Stimulated activated CD8-positive, alpha-beta memory T cell treated with anti-CD3 and anti-CD28 coated beads, Interleukin-12 subunit alpha, Interleukin-12 subunit beta, amount 100 ng/mL, for 24 hours (primary cell): ENCODE measurements at regions not wholly inside any gene's neighbourhood (a gene's known extent, or its start where the extent isn't known, plus 50 kb on each side); places are given as distances from the start of the nearest gene placed in this dataset.
"Not testable (repeated sequence)": the region's sequence is repeated elsewhere in the genome, so short reads cannot be mapped to it uniquely, and the experiment has no call there.

Experiments used
- DNase-seq: peaks from one replicate; pipeline ENCODE4 v3.0.0-alpha.2; 2020; ENCODE audit errors: extremely low read depth

DNA sequence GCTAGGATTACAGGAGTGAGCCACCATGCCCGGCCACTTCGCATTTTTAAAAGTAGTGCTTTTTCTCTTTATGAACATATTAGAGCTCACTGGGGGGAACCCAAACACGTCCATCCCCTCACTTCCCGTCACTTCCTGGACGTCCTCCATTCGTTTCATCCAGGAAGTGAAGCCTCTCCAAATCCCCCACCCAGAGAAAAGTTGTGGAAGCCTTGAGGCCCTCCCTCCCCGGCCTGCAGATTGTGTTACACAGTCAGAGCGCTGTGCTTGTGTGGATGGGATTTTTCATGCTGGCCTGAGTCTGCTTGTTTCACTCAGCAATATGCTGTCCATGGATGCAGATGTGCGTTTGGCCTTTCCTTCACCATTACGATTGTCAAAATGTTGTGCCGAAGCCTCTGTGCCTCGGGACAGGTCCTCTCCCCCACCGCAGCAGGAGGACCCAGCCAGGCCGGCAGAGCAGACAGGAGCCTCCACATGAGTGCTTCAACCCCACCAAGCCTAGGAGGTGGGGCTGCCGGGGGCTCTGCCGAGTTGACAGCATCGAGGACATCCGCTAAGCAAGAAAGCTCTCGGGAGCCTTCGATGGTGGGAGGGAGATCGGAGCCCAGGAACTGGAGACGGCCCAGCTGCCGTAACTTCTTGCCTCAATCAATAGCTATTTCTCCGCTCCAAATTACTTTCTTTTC, 121.6 kb upstream of the PPP1R26 start:
- DNase-seq: no peak

DNA sequence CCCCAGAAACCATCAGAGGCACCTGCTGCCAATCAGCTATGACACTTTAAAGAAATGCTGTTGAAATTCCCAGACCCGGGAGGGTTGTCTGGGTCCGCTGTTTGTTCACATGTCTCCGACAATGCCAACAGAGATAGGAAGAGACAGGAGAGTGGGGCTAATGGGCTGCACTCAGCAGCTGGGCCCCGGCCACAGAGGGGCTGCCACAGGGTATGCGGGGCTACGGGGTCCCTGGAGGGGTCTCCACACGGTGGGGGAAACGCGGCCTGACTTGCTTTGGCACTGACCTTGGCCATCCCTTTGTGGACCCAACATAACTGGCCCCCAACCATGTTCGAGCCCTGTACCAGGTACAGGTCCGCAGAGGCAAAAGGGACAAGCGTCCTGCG, 121.0 kb upstream of the PPP1R26 start:
- no peak for DNase-seq

DNA sequence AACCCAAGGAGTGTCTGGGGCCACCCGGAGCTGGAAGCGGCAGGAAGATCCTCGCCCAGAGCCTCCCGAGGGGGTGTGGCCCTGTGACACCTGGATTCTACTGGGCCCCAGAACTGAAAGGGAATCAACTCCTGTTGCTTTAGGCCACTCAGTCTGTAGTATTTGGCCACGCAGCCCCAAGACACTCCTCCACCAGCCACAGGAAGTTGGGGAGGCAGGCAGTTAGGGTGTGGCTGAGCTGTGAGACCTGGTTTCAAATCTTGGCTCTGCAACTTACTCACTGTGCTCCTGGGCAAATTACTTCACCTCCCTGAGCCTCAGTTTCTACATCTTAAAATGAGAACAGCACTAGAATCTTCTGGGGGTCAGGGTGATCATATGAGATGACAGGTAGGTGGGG, 119.8 kb upstream of the PPP1R26 start:
- DNase-seq: no peak

DNA sequence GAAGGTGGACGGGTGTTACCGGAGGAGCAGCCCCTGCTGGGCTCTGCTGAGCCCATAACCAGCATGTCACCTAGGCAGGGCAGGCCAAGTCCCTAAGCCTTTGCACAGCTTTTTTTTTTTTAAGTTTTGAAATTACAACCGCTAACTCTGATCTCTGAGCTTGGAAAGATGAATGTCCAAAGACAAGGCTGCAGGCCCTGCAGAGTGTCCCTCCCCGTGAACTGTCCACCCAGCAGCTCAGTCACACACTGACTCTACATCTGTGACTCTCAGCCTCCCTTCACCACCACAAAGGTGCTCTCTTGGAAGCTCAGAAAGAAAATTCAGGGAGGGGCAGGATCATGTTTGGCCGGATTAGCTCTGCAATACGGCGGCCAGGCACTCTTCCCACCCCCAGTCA, 119.0 kb upstream of the PPP1R26 start:
- no peak for DNase-seq

DNA sequence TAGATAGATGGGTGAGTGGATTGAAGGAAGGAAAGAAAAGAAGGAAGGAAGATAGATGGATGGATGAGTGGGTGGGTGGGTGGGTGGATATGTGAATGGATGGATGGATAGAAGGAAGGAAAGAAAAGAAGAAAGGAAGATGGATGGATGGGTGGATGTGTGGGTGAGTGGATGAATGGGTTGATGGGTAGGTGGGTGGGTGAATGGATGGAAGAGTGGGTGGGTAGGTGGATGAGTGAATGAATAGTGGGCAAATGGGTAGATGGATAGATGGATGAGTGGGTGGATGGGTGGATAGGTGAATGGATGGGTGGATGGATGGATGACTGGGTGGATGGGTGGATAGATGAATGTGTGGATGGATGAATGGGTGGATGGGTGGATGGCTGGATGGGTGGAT, 117.9 kb upstream of the PPP1R26 start:
- not testable (repeated sequence) for DNase-seq

DNA sequence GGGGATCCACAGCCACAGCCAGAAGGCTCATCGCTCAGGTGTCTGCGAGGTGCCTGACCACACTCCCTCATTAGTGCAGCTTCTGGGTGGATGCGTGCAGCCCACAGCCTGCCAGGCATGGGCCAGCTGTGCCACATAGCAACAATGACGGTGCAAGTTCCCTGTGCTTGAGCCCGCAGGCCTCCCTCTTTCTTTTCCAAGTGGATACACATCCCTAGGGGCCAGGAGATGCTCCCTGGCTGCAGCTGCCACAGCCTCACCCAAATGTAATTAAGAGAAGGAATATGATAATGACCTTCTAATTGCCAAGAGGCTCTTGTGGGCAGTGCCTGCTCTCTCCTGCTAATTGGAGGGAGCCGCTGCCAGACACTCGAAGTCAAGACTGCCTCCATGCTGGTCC, 116.0 kb upstream of the PPP1R26 start:
- no peak for DNase-seq

DNA sequence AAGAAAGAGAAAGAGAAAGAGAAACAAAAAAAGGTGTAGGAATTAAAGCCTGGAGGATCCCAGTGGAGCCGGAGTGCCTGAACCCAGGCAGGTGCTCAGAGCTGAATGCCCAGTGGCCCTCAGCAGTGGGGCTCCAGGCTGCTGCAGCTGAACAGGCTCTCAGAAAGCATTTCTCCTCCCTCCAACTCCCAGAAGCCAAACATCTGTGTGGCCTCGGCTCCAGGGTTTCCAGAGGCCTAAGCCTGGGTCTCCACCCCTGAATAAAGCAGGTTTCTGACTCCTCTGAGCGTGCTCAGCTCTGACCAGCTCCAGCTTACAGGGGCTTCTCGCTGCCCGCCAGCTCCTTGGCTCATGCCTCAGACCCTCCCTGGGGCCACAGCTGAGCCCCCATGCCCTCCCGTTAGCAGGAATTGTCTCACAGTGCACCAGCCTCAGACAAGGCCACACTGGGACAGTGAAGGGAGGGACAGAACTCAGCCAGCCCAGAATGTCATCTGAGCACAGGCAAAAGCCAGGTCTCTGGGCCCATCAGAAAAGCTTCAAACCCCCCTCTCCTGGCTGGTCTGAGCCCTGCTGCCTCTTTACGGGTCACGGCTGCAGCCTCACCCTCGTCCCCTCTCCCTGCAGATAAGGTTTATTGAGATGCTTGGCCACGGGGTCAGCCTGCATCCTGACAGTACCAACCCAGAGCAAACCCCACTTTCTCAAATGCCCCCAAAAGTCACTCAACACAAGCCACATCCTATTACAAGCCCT, 114.4 kb upstream of the PPP1R26 start:
- no peak for DNase-seq

DNA sequence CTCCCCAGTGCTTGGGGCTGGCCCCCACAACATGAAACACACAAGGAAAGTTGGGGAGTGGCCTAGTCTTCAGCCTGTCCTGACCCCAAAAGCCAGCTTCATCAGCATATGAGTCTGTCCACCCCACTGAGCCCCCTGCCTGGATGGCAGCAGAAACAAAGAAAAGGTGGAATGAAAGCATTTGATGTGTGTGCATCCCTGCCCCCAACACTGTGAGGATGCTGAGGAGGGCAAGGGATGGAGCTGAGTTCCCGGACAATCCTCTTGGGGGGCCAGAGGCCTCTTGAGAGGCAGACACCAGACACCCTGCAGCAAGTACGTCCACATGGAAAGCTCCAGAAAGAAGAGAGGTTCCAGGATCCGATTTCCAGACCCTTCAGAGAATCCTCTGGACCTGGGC, 113.5 kb upstream of the PPP1R26 start:
- no peak for DNase-seq

DNA sequence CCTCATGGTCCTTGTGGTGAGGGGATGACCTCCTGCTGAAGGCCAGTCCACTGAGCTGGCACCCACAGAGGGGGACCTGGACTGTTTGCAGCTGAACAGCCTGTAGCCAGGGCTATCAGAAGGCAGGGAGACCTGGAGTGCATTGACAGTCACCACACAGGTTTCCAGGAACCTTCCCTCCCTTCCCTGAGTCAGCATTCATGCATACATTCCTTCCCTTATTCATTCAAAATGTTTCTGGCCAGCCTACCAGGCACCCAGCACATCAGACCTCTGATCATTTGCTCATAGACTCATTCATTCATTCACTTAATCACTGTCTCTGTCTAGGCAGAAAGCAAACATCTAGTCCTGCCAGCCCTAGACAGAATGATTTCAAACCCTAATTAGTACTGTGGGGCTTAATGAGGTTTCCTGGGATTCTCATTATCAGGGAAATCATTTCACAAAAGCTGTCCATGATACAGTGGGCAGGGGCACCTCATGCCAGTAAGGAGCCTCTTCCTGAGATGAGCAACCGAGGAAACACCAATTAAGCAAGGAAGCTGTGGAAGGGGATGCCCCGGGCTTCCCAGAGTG, 110.1 kb upstream of the PPP1R26 start:
- DNase-seq: no peak

DNA sequence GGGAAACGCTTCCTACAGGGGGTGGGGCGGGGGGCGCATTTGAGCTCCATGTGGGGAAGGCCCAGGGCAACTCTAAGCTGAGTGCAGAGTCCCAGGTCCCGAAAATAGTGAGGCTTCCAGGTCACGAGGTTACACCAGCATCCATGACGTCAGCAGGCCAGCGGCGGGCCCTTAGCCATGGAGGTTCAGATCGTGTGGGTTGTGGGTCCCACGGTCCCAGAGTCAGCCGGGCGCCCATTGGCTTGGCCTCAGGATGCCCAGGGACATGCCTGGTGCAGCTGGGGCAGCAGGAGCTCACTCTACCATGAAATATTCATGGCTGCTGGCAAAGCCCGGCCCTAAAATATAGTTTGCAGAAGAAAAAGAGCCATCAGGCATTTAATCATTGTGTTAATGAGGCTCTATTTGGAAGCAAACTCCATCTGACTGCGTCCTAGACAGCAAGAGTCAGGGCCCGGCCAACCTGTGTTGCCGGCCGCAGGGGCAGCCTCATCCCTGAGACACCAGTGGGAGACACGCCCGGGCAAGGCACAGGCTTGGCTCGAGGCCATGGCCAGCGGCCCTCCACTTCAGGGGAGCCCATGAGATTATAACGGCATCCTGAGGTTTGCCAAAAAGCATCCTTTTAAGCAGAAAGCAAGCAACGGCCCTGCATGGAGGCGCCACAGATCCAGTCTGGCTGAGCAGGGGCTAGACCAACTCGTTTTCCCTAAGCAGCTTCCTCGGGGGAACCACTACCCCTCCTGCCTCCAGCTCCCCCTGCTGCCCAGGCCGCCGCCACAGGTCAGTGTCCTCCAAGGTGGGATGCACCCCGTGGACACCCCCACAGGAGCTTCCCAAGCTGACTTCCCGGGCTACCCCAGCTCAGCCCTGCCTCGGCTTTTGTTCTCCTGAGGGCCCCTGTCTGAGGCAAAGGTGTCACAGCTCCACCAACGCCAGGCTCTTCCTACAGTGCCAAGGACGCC, 108.9 kb upstream of the PPP1R26 start:
- DNase-seq: no peak

DNA sequence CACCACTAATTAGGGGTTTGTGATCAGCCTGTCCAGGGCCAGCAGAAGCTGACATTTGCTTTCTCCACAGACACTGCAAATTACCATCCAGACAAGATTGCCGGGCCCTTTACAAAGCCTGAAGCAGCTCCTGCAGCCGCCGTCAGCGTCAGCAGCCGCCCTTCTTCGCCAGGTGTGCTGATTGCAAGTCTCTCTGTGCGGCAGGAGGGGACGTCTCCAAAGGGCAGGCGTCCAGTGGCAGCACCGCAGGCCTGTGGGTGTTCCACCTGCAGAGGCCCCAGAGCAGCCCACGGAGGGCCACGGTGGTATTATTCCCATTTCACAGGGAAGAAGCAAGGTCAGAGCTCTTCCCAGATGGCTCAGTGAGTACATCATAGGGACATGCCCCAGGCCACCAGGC, 108.0 kb upstream of the PPP1R26 start:
- no peak for DNase-seq

DNA sequence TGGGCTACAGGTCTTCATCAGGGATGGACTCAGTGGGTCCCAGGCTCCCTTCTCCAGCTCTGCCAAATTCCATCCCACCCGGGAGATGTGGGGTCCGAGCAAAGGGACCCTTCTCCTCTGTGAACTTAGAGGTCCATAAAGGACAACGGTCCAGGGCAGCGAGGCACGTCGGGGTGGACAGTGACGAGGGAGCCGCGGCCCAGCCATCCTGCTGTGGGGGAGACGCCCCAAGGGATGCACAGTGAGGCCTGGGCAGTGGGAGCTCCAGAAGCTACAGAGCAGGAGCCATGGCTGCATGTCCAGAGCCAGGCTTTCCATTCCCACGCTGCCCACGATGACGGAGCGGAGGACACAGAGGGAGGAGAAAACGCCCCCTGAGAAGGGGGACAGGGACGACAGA, 107.5 kb upstream of the PPP1R26 start:
- no peak for DNase-seq

DNA sequence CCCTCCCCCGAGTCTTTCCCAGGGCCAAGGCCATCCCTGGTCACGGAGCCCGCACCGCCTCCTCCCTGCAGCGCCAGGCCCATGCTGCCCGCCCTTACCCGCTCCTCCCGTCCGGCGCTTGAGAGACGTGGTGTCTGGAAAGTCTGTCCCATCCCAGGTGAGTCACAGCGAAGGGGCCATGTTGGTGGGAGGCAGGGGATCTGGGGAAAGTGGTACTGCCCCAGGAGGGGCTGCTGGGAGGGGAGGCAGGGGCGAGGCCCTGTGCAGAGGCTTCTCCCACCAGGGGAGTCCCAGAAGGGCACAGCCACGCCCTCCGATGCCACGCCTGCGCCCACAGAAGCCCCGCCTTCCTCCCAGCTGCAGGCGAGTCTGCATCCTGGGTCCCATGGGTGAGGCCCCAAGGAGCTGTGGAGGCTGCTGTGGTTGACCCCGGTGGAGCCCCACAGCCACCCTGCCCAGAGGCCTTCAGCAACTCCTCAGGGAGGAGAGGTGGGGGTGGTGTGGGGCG, 107.0 kb upstream of the PPP1R26 start:
- no peak for DNase-seq

DNA sequence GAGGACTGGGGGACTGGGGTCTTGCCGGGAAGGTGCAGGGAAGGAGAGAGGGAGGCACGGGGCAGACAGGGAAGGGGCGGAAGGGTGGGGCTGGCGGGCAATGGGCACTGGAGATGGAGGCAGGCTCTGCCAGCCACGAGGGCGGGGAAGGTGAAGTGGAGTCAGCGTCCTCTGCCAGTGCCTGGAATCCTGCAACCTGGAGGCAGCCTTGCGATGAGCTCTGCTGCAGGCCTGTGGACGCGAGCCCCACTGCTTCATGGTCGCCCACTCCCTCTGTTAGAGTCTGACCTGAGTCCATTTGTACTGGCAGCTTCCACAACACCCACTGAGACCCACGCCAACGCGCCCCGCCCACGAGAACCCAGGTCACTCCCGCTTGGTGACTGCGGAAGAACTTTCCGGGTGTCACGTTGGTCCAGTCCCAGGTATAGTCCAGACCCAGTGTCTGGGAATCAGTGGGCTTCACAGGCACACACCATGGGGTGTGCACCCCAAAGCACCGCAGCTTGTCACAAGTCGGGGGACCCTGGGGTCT, 106.4 kb upstream of the PPP1R26 start:
- DNase-seq: no peak

DNA sequence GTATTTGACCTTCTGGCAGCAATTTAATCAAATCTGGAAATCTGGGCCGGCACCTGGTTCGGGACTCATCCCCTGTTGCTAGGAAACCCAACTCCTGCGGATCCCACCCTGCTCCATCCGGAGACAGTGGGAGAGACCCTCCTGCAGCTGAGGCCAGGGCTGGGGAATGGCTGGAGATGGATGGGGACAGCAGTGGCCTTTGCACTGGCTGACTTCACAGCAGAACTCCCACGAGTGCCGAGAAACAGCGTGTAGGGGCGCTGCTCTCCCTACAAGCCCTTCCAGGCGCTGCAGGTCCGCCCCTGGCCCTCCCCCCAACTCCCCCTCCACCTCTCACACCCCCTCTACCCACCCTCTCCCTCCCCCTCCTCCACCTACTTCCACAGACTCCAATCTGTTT, 105.8 kb upstream of the PPP1R26 start:
- DNase-seq: no peak

DNA sequence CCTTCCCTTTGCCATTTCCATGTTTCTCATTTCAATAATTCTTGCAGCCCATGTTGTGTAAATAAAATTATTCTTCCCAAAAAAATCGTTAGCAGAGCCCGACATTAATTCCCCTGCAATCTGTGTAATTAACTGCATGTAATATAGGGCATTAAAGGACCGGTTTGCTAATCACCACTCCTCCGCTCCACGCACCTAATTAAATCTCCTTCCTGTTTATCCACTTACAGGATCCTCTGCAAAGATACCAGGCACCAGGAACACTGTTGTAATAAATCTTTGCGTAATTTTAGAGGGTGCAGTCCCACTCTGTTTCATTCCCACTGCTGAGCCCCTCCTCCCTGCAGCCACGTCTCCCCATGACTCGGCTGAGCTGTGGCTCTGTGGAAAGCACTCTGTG, 105.0 kb upstream of the PPP1R26 start:
- DNase-seq: no peak

DNA sequence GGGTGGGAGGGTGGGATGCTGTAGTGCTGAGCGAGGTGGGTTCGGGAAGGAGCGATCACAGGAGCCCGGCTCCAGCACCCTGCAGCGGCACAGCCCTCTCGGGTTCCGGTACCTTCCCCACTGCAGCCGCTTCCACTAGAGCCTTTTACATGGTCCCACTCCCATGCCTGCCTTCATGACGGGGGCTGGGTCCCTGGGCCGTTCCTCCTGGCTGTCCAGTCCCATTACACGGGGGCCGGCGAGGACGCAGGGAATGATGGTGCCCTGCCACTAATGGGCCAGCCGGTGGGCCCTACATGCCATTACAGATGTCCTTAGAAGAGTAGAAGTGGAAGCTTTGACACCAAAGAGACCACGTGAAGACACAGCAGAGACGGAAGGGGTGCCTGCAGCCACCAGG, 104.6 kb upstream of the PPP1R26 start:
- no peak for DNase-seq

DNA sequence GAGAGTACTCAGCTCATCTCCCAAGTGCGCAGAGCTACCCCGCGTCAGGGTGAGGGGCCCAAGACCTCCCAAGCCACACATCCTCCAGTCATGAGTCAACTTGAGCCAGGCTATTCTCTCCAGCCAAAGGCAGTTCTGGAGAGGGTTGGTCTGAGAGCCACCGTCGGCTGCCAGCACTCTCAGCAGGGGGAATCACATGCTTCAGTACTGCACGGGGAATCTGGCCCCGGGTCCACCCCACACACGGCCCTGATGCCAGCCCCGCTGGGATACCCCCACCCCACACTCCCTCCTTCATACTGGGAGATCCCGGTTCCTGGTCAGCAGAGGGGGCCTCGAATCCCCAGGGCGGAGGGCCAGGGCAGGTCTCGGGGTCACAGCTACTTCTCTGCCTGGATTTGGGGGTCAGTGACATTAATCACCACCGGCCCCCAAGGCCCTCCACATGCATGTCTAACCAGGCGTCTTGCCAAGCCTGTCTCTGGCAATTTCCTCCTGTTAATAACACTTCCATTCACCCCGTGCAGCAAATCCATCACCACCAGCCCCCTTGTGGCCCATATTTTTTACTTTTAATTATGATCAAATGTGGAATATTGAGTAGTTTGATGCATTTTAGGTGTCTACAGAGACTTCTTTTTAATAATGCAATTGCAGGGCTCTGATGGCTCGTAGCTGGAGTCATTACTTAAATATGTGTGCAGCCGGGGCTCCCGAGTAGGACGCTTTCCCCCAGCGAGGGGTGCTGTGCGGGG, 102.9 kb upstream of the PPP1R26 start:
- DNase-seq: no peak

DNA sequence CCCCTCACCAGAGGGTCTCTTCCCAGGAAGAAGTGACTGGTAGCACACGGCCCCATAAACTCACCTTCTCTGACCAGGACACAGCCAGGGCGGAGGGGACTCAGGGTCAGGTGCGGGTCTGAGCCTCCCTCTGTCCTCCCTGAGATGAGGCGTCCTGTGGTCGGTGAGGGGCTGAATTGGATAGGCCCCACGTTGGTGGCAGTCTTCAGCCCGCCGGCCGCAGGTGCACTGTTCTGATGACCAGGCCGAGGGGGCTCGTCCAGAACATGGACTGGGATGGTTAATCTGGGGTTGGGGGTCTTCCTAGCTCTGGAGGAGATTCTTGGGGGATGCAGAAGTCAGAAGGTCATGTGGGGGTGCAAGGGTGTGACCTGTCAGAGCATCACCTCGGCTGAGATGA, 102.2 kb upstream of the PPP1R26 start:
- DNase-seq: no peak

DNA sequence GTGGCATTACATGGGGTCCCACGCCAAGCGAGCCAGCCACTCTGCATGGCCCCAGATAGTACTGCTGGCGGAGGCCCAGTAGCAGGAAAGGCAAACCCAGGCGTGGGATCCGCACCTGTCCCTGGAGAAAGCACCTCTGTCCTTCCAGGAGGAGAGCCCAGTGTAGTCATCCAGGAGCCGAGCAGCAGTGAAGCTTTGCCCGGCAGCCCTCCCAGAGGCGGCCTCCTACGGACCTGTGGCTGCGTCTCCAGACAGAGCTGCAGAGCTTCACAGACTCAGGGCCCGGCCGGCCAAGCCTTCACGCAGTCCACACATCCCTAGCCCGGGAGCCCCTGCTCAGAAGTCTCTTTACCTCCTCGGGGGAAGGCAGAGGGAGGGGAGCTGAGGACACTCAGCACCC, 100.8 kb upstream of the PPP1R26 start:
- no peak for DNase-seq
